Osteoblast (primary cell): ENCODE measurements at regions not wholly inside any gene's neighbourhood (a gene's known extent, or its start where the extent isn't known, plus 50 kb on each side); places are given as distances from the start of the nearest gene placed in this dataset.
A peak's percentile ranks its signal among the peaks of the same experiment; 100 is the strongest.

Experiments used
- DNase-seq: peaks from one replicate; pipeline ENCODE4 v3.0.0; 2011; ENCODE audit warnings: low spot score, mixed read lengths; ENCODE audit not compliant: insufficient read length; ENCODE audit errors: missing footprints
- H2AFZ ChIP-seq: 2 replicates; pipeline ENCODE4 v1.6.0; 2011; ENCODE audit warnings: mild to moderate bottlenecking, low read length
- H3K27ac ChIP-seq: 2 replicates; pipeline ENCODE4 v1.5.1; 2011; ENCODE audit warnings: mild to moderate bottlenecking, low read depth, low read length, moderate library complexity
- H3K27me3 ChIP-seq: 2 replicates; pipeline ENCODE4 v1.6.0; 2012; ENCODE audit warnings: mild to moderate bottlenecking, control low read depth, inconsistent platforms, low read length, moderate library complexity; ENCODE audit not compliant: insufficient read depth
- H3K36me3 ChIP-seq: 2 replicates; pipeline ENCODE4 v1.5.1; 2011; ENCODE audit warnings: mild to moderate bottlenecking, low read length, control low read depth, moderate library complexity; ENCODE audit not compliant: insufficient read depth
- H3K4me1 ChIP-seq: 2 replicates; pipeline ENCODE4 v1.5.1; 2011; ENCODE audit warnings: mild to moderate bottlenecking, low read length, control low read depth, moderate library complexity; ENCODE audit not compliant: insufficient read depth
- H3K4me2 ChIP-seq: 2 replicates; pipeline ENCODE4 v1.6.0; 2011; ENCODE audit warnings: mild to moderate bottlenecking, low read length; ENCODE audit not compliant: insufficient read depth
- H3K4me3 ChIP-seq: fragments of 200-600 bp; sonication (generic); 3 replicates; pipeline ENCODE4 v1.5.1; 2012; ENCODE audit warnings: mild to moderate bottlenecking, low read length, inconsistent platforms; ENCODE audit not compliant: insufficient read depth
- H3K79me2 ChIP-seq: 2 replicates; pipeline ENCODE4 v1.6.0; 2012; ENCODE audit warnings: mild to moderate bottlenecking, low read length, control low read depth, inconsistent platforms; ENCODE audit not compliant: insufficient read depth
- H3K9me3 ChIP-seq: 2 replicates; pipeline ENCODE4 v1.5.1; 2011; ENCODE audit warnings: low read depth, low read length, control low read depth
- H4K20me1 ChIP-seq: 2 replicates; pipeline ENCODE4 v1.6.0; 2012; ENCODE audit warnings: mild to moderate bottlenecking, low read length, control low read depth; ENCODE audit not compliant: insufficient read depth
- TF ChIP-seq, protein P1 (sequence below): IDR thresholded peaks from 2 replicates; pipeline ENCODE4 v1.5.1; 2011; ENCODE audit warnings: mild to moderate bottlenecking, low read depth, low read length, moderate library complexity; ENCODE audit errors: extremely low read depth

DNA sequence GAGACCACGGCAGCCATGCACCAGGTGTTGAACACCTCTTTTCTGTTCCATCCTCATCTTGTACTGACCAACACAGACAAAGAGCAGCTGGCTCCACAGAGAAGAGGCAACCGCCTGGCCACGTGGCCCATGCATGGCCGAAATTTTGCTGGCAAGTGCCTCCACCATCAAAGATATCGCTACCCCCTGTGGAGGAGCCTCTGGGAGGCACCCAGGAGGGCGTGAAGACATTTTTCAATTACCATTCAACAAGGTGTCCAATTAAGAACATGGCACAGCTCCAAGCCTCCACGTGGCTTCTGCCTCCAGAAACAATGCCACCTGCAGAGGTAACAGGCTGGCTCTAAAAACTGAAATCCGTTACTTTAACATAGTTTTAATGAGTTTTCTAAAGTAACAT is 54.4 kb upstream of the CKS2 start:
- Histone ChIP-seq H3K9me3 (no peaks in the 10 kb centered on the region), H3K4me1 (no peaks in the 10 kb centered on the region), H3K4me3 (no peak overlapping the region), H3K27ac (no peak overlapping the region), H3K27me3 (no peaks in the 10 kb centered on the region), H4K20me1 (no peaks in the 10 kb centered on the region), H3K4me2 (no peak overlapping the region), H2AFZ (no peak overlapping the region), H3K79me2 (no peaks in the 10 kb centered on the region), H3K36me3 (no peaks in the 10 kb centered on the region)
- DNase-seq: peak; percentile 25
- TF ChIP-seq, protein P1, sequence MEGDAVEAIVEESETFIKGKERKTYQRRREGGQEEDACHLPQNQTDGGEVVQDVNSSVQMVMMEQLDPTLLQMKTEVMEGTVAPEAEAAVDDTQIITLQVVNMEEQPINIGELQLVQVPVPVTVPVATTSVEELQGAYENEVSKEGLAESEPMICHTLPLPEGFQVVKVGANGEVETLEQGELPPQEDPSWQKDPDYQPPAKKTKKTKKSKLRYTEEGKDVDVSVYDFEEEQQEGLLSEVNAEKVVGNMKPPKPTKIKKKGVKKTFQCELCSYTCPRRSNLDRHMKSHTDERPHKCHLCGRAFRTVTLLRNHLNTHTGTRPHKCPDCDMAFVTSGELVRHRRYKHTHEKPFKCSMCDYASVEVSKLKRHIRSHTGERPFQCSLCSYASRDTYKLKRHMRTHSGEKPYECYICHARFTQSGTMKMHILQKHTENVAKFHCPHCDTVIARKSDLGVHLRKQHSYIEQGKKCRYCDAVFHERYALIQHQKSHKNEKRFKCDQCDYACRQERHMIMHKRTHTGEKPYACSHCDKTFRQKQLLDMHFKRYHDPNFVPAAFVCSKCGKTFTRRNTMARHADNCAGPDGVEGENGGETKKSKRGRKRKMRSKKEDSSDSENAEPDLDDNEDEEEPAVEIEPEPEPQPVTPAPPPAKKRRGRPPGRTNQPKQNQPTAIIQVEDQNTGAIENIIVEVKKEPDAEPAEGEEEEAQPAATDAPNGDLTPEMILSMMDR: no peak

DNA sequence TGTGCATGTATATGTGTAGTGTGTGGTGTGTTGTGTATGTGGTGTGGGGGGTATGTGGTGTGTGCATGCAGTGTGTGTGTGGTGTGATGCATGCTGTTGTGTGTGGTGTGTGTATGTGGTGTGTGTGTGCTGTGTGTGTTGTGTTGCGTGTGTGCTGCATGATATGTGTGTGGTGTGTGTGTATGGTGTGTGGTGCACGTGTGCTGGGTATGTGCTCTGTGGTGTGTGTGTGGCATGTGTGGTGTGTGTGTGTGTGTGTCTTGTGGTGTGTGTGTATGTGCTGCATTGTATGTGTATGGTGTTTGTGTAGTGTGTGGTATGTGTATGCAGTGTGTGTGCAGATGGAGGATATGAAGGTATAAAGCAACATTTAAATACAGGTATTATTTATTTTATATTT is 50.5 kb upstream of the CKS2 start:
- Histone ChIP-seq H3K79me2 (no peaks in the 10 kb centered on the region), H2AFZ (no peak overlapping the region), H4K20me1 (no peaks in the 10 kb centered on the region), H3K27ac (no peak overlapping the region), H3K36me3 (no peaks in the 10 kb centered on the region), H3K4me1 (no peaks in the 10 kb centered on the region), H3K4me2 (no peak overlapping the region), H3K9me3 (no peaks in the 10 kb centered on the region), H3K4me3 (no peak overlapping the region), H3K27me3 (no peaks in the 10 kb centered on the region)
- DNase-seq: no peak
- TF ChIP-seq, protein P1: no peak
